Loucy (cell line): ENCODE measurements at regions not wholly inside any gene's neighbourhood (a gene's known extent, or its start where the extent isn't known, plus 50 kb on each side); places are given as distances from the start of the nearest gene placed in this dataset.

Experiments
- EZH2phosphoT487 ChIP-seq: fragments of 200-600 bp; IDR thresholded peaks from 2 replicates; pipeline ENCODE4 v1.6.1; 2018; ENCODE audit warnings: antibody characterized with exemption, mild to moderate bottlenecking, moderate library complexity, borderline replicate concordance
- TF ChIP-seq, protein P1 (sequence below): fragments of 200-600 bp; sonication (generic); conservative IDR thresholded peaks from 2 replicates; pipeline ENCODE4 v1.5.1; 2014; ENCODE audit warnings: mild to moderate bottlenecking, antibody characterized with exemption, low read length

GRCh38 chr5:57902095-57902494, 419.5 kb upstream of the ACTBL2 start:
- TF ChIP-seq, protein P1, sequence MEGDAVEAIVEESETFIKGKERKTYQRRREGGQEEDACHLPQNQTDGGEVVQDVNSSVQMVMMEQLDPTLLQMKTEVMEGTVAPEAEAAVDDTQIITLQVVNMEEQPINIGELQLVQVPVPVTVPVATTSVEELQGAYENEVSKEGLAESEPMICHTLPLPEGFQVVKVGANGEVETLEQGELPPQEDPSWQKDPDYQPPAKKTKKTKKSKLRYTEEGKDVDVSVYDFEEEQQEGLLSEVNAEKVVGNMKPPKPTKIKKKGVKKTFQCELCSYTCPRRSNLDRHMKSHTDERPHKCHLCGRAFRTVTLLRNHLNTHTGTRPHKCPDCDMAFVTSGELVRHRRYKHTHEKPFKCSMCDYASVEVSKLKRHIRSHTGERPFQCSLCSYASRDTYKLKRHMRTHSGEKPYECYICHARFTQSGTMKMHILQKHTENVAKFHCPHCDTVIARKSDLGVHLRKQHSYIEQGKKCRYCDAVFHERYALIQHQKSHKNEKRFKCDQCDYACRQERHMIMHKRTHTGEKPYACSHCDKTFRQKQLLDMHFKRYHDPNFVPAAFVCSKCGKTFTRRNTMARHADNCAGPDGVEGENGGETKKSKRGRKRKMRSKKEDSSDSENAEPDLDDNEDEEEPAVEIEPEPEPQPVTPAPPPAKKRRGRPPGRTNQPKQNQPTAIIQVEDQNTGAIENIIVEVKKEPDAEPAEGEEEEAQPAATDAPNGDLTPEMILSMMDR: no peak
- no peak for TF ChIP-seq EZH2phosphoT487
